Transverse colon (tissue), 3 donors: ENCODE measurements at regions not wholly inside any gene's neighbourhood (a gene's known extent, or its start where the extent isn't known, plus 50 kb on each side); places are given as distances from the start of the nearest gene placed in this dataset.

Experiments used
- EP300 ChIP-seq: sonication (generic); formaldehyde crosslinking; IDR thresholded peaks from one replicate; pipeline ENCODE4 v1.6.1; 2017; ENCODE audit warnings: antibody characterized with exemption, low read depth
- POLR2A ChIP-seq: fragments of 450-650 bp; IDR thresholded peaks from one replicate; pipeline ENCODE4 v1.6.1; 2016; ENCODE audit warnings: antibody characterized with exemption, mild to moderate bottlenecking, moderate library complexity
- TF ChIP-seq, protein P1 (sequence below), 5 experiments: fragments of 200-600 bp in 3 of 5; fragments of 450-650 bp in 2 of 5; sonication (generic) in 3 of 5; IDR thresholded peaks; 1 replicate in 2 of 5; 2 replicates in 3 of 5; pipeline ENCODE4 v1.5.1; 2016 to 2017; ENCODE audit warnings: antibody characterized with exemption in 5 of 5, inconsistent platforms in 3 of 5, mild to moderate bottlenecking in 2 of 5, moderate library complexity in 1 of 5

DNA sequence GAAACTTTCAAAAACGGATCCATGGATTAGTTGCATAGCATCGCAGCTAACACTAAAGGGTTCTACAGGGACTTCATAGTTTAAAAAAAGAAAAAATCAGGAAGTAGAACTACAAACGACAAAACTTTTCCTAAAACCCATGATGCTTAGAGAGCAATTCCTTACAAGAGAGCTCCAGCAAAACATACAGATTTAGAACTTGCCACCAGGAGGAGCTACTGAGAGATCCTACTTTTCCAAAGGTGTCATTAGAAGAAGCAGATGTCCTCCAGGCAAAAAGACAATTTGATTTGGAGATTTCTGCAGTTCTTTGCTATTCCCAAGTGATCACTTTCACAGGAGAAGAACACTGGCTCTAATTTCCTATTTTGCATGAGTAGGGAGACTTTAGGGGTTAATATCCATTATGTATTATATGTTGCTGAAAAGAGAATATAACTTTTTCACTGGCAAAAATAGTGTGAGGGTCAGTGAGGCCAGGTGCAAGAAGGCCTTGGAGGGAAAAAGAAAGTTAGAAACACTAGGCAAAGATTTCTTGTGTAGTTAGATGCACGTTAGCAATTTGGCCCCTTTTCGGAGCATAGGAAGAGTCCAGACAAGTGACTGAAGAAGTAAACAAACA is 436.2 kb downstream of the SUCLG1 start:
- TF ChIP-seq, protein P1, sequence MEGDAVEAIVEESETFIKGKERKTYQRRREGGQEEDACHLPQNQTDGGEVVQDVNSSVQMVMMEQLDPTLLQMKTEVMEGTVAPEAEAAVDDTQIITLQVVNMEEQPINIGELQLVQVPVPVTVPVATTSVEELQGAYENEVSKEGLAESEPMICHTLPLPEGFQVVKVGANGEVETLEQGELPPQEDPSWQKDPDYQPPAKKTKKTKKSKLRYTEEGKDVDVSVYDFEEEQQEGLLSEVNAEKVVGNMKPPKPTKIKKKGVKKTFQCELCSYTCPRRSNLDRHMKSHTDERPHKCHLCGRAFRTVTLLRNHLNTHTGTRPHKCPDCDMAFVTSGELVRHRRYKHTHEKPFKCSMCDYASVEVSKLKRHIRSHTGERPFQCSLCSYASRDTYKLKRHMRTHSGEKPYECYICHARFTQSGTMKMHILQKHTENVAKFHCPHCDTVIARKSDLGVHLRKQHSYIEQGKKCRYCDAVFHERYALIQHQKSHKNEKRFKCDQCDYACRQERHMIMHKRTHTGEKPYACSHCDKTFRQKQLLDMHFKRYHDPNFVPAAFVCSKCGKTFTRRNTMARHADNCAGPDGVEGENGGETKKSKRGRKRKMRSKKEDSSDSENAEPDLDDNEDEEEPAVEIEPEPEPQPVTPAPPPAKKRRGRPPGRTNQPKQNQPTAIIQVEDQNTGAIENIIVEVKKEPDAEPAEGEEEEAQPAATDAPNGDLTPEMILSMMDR (IDR thresholded peaks at IDR 0.05): peak; percentile 52 to 65 (median 59)
- TF ChIP-seq EP300: no peak
- TF ChIP-seq POLR2A: no peak
